ENCODE measurements at regions not wholly inside any gene's neighbourhood (a gene's known extent, or its start where the extent isn't known, plus 50 kb on each side); places are given as distances from the start of the nearest gene placed in this dataset.

DNA sequence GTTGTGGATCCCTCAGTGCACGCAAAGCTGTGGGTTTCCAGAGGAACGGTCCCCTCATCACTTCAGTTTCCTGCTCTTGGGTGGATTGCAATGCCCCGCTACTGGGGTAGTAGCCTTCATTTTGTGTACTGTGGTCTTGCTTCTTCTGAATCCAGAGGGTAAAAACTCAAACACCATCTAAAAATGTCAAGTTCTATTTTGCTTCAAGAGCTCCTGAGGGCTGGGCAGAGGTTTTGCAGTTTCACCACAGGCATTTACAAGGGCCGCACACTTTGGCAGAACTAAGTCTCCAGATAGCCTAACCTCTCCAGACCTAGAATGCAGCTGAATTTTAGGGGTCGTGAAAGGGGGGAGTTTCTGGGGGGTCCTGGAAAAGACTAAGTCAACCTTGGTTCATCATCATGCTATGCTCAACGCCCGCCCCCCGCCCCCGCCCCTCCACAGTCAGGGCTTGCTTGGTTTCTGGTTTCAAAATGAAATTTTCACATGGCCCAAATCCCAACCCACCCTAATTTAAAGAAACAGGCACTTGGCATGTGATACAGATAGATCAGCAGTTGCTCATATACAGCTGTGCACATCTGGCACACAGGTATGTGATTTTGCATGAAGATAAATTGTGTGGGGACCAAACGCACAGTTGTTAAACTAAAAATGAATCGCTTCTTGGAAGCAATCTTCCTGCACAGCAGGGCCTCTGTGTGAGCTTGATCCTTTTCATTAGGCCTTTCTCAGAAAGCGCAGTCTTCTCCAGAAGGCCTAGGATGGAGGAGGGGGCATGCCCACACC, 329.6 kb downstream of the OSR1 start:
- no peak for DNase-seq

DNA sequence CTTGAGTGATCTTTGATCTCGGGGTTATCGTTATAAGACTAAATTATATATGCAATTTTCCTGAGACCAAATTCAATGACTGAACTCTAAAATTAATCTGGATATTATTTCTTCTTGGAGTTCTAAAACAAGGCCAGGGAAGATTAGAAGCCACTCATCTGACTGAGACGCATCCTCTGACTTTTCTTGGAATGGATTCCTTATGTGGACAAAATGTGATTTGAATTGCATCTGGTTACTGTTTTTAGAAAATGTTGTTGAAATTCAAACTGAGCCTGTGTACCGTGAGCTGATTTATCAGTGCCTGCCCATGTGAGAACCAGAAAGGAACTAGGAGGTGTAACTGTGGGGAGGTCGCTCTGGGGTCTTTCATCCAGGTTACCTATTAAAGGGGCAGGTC, 330.8 kb downstream of the OSR1 start:
- DNase-seq = no peak

DNA sequence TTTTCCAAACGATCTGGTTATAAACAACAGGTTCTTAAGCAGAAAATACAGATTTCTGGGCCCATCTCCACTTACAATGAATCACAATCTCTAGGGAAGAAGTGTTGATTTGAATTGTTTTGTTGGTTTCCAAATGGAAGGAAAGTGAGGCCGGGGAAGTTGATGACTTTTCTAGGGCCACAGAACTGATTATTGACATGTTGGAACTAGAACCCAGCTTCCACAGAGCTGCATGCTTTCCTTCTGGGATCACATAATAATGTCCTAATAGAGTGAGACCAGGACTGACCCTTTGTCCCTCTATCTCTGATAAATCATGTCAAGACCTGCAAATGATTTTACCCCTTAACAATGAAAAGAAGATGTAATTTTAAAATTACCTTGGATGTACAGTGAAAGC, 332.2 kb downstream of the OSR1 start:
- no peak for DNase-seq

DNA sequence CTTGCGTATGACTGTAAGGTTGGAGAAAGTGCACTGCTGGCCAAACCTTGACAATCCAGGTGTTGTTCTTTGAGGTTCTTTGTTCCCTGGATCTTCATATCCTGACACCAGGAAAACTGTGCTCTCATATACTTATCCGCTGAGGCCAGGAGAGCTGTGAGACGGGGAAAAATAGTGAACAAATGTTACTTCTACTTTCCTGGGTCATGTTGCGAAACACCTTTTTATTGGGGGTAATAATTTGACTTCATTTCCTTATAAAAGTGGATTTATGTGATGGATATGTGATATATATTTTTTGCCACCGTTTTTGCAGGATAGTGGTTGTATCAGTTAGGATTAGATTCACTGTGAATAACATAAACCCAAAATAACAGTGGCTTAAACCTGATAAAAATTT, 336.1 kb downstream of the OSR1 start:
- no peak for DNase-seq

DNA sequence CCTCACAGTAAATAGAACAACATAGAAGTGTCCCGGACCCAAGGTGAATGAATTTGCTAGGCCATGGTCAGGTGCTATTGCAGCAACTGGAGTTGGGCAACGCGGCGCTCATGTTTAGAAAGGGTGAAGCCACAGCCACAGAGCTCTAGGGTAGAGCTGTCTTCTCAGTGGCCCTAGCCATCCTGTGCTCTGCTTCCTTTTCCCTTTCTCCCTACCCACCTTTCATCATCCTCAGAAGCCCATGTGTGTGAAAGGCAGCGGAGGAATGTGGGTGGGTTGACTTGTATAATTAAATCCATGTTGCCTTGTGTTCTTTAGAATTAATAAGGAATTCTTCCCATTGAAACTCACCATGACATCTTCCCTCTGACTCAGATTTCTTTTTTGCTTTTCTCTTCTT, 336.7 kb downstream of the OSR1 start:
- no peak for DNase-seq

DNA sequence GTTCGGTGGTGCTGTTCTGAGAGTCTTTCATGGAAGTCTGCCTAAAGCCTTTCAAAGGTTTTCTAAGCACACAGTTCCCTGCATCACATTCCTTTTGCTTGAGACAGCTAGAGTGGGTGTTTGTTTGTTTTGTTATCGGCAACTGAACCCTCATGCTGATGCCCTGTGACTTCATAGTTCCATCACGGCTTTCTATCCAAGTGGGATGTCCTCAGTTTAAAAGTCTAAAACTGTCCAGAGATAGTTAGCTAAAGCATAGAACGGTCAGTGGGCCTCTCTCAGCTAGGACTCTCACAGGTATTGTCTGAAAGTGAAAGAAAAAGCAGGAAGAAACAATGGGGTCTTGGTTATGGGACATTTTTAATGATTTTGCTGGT, 337.3 kb downstream of the OSR1 start:
- no peak for DNase-seq

DNA sequence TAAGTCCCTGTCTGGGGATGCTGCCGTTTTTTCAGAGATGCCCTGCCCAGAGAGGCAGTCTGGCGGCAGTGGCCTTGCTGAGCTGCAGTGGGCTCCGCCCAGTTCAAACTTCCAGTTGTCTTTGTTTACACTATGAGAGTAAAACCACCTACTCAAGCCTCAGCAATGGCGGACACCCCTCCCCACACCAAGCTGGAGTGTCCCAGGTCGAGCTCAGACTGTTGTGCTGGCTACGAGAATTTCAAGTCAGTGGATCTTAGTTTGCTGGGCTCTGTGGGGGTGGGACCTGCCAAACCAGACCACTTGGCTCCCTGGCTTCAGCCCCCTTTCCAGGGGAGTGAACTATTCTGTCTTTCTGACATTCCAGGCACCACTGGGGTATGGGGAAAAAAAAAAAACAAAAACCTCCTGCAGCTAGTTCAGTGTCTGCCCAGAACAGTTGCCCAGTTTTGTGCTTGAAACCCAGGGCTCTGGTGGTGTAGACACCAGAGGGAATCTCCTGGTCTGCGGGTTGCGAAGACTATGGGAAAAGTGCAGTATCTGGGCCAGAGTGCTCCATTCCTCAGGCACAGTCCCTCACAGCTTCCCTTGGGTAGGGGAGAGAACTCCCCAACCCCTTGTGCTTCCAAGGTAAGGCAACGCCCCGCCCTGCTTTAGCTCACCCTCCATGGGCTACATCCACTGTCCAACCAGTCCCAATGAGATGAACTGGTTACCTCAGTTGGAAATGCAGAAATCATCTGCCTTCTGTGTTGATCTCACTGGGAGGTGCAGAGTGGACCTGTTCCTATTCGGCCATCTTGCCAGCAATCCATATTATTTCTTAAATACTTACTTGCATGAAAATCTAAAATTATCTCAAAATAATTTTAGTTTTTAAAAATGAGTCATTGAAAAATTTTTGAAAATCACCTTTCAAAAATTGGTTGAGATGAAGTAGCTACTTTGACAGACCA, 338.0 kb downstream of the OSR1 start:
- DNase-seq = no peak

DNA sequence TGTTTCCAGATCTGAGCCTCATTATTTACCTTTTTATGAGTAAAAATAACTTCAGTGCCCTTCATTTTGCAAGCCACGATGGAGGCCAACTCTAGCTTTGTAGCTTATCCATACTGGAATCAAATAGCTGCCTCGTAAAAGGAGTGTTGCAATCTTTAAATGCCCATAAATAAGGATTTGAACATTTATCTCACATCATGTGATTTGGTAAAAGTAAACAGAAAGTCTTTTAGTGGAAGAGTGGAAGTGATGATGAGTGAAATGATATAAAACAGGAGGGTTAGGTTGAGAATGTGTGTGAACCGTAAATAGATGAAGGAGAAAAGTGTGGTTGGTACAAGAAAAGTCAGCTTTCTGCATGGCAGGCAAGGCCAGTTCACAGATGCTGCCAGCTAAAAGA, 348.9 kb downstream of the OSR1 start:
- DNase-seq = no peak

DNA sequence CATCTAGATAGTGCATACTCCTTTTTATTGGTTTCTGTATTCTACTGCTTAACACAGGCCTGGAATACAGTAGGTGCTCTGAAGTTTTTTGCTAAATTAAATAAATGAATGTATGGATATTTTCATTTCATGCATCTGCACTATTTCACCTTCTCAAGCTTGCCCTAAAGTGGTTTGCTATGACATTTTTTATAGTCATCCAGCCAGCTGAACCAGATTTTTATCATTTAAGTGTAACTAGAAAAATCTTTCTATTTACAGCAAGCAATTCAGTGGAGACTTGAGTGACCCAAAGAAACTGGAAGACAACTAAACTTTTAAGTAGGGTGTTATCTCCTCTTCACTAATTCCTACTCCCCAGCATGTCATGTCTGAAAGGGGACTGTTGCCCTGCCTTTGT, 354.9 kb downstream of the OSR1 start:
- no peak for DNase-seq

DNA sequence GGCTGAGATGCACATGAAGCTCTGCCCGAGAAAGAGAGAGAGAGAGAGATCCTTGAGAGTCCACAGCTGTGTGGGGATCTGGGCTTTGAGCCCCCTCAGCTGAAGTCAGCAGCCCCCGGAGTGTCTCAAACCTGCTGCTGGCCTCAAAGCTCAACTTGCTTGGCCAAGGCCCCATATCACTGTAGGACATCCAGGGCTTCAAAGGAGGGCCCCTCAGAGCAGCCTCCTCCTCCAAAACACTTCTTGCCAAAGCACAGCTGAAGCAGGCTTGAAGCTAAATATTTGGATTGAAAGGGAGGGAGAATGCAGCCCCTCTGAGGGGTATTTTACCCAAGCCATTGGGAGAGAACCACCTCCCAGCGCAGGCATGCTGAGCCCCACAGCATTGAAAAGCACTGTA, 357.6 kb downstream of the OSR1 start:
- no peak for DNase-seq

DNA sequence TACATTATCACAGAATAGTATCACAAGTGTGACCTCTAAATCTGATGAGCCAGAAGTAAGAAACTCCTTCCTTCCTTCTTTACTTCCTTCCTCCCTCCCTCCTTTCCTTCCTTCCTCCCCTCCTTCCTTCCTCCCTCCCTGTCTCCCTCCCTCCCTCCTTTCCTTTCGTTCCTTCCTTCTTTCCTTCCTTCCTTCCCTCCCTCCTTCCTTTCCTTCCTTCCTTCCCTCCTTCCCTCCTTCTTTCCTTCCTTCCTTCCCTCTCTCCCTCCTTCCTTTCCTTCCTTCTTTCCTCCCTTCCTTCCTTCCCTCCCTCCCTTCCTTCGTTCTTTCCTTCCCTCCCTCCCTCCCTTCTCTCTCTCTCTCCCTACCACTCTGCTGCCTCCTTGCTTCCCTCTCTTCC, 359.2 kb downstream of the OSR1 start:
- DNase-seq = no peak

DNA sequence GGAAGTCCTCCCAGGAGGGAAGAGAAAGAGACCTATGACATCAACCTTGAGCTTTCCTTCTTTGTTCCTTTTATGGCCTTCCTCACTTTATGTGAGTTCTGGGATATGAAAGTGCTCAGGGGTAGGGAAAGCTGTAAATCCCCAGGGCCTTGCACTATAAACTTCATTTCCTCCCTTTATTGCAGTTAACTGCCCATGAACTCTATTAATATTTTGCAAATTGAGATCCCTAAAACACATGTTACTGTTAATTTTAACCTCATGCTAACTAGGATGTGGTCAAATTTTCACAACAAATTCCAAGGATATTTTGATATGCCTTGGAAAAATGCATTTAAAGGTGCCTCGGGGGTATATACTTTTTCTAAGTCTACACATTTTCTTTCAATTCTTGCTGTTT, 359.9 kb downstream of the OSR1 start:
- DNase-seq = no peak

DNA sequence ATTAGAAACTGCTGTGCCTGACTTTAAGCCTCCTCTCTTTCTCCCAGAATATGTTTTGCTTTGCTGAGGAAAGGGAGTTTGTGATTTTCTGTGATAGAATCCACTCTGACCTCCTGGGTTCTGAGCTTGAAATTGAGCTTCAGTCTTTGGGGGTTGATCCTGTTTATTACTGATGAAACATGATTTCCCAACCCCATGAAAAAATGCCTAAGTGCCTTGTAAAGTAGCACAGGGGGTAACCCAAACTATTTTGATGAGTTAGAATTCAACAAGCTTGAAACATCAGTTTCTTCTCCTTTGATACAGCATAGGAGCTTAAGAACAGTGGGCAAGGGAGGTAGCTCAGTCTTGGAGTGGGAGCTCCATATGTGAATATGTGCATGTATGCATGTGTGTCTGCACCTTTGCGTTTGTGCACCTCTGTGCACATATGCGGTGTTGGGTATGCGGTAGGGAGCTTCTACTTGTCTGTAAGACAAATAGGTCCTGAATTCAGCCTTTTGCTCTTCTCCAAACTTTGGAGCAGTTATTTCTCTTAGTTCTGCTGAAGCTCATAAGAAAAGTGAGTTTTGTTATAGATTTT, 364.6 kb downstream of the OSR1 start:
- DNase-seq = no peak

DNA sequence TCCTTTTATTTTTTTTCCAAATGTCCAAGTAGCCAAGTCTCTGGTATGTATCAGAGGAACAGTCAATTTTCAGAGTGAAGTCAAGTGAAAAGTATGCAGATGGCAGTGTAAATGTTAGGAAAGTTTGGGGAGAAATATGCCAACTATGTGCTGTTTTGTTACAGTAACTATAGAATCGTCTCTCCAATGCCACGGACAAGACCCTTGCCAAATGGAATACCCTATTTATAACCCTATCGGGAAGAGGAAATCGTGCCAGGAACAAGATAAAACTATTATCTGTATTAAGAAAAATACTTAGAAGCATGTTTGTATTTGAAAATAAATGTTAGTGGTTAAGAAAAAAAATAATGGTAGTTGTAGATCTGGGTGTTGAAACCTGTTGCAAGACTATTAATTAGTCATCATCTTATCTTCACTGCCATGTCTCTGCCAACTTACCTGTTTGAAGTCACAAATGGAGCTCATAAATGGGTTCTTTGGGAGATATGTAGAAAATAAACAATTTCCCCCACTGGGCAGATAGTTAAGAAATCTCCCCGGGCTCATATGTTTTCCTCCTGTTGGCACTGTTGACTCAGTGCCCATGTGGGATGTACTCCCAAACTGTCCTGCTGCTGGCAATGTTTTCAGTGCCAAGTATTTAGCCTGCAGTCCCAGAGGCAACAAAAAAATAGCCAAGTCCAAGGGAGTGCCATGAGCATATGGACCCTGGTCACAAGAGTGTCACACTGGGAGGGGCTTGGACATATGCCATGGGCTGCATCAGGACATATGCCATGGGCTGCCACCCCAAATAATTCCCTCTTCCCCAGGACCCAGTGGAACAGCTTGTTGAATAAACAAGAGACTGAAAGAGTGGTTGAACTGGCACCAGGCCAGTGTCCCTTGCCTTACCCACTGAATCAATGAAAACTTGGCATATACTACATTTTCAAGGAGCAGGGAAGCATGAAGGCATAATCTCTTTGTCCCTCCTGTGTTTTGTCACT, 366.9 kb downstream of the OSR1 start:
- no peak for DNase-seq

DNA sequence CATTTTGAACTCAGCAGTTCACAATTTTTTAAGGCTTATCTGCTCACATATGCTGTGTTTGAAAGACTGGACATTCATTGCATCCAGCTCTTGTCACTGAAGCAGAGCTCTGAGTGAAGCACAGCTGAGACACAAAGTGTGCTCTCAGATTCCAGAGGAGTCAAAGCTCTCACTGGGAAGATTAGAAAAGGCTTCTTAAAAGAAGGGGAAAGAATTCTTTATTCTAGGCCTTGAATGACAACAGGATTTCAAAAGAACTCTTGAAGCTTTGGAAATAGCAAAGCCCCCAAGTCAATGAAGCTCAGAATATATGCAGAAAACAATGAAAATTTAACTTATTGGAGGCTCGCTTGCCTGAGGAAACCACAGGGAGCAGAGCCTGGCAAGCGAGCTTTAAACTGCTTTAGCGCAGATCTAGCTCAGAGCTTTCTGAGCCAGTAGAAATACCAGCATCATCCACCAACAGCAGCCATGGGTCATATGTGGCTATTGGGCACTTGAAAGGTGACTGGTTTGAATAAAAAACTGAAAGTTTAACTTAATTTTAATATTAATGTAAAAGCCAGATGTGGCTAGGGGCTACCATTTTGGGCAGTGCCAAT, 369.7 kb downstream of the OSR1 start:
- DNase-seq = no peak

DNA sequence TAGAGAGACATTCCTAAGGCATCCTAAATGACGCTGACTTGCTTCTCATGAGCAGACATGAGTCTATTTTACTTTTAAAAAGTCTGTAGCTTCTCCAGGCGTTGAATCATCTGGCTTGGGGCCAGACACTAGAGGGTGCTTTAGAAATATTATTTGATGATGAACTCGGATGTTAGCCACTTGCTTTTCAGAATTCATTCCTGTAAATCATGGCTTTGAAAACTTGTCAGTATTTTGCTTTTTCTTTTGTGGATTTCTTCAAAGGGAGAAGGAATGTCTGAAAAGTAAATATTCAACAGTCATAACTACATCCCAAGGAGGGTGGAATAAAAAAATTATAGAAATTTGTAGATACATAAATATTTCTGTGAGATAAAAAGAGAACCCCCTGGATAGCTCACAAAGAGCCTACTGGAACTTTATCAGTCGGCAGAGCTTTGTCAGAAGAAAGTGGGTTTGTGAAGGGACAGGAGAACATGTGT, 370.8 kb downstream of the OSR1 start:
- DNase-seq = no peak

DNA sequence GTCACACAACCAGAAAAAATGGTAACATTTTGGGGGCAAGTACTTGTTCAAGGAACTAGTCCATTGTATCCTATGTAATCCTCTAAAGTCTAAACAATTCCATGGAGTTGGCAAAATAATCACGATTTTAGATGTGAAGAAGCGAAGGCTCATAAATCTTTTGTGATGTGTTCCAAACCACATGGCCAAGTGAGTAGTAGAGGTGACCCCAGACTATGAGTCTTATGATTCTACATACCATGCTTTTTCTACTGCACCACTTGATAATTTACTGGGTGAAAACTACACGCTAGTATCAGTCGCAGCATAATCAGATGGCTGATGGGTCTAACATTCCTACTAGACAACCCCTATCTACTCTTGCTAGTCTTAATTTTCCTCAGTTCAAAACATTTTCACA, 371.4 kb downstream of the OSR1 start:
- no peak for DNase-seq

DNA sequence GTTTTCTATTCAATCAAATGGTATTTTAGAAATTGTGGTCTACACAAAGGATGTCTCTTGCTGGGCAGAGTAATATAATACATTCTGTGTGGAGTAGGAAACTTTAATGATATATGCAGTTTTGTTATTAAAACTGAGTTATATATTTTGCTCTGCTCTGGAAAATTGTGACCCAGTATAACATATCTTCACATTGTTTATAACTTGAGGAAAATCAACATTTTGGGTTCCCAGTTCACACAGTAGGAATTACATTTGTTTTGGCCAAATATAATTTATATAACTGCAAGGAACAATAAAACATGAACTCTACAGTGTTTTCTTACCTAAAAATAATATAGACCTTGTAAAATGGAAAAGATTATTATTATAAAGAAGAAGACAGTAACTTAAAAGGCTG, 372.4 kb downstream of the OSR1 start:
- no peak for DNase-seq

DNA sequence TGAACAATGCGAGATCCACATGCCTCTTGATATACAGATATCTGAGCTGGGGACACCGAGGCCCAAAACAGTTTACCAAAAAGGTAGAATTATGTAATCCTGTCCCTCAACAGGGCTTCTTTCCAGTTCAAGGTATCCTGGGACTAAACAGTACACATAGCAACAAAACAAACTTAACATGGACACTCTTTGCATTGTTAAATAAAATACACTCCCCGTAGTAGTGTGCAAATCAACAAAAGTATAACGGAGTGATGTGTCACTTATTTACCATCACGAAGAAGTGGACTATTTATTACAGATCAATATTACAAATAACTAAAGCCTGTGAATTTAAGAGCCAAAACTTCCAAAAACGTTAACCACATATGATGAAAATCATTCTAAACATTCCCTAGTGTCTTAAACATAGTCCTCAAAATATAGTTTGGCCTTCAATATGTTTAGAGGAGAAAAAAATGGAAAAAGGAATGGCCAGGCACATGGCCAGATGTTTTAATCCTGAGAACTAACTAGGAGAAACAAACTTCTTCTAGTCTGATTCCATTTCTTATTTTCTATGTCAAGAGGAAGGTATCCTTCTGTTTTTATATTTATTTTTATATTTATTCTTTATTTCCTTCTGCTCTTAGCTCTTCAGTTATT, 377.5 kb downstream of the OSR1 start:
- no peak for DNase-seq

DNA sequence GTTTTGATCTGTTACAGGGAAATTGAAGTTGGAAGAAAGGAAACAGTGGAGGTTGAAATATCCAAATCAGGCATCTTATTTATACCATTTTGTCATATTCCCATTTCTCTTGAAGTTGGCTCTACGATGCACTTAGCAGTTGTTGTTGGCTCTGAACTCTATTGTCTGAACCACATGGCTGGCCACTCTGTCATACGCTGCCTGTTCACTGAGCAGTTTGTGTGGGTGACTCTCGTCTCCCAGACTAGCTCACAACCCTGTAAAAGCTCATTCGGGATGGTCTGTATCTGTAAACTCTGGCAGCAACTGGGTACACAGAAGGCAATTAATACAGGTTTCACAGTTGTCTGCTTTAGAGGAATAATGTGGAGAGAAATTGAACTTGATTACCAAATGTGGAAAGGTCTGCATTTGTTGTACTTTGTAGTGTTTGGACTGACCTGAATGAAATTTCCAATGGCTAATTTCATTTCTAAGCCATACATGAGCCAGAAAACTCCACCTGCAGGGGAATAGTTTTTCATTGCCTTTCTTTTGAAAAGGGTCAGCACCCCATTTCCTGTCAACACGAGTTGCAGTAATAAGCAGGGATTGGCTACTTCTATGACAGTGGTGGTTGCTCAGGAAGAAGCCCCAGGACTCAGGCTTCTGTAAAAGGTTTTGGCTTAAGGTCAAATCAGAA, 378.2 kb downstream of the OSR1 start:
- DNase-seq = no peak

DNA sequence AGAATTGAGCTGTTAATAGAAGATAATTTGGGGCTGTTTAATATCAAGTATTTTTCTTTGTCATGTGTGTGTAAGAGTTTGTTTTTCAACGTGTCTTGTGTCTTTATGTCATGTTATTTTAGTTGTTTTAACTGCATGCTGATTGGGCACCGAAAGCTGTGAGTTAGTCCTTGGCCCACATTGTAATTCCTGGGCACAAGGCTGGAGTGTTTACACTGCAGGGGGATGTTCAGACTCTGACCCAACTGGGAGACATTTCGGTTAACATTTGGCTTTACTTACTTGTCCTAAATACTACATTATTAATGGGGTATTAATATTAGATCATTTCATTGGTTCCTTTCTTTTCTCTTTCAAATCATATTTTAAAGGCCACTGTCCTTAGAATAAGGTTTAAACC, 381.0 kb downstream of the OSR1 start:
- DNase-seq = no peak

All from MV-4-11 (cell line).